HG02852 (cell line): ENCODE measurements at regions not wholly inside any gene's neighbourhood (a gene's known extent, or its start where the extent isn't known, plus 50 kb on each side); places are given as distances from the start of the nearest gene placed in this dataset.

Experiments
- ATAC-seq: cut with Tn5 transposase; IDR thresholded peaks from one replicate; pipeline ENCODE4 v1.9.1; 2021; ENCODE audit warnings: mild to moderate bottlenecking, moderate library complexity; ENCODE audit not compliant: unreplicated experiment

GRCh38 chr16:64313726-64314125 is 808.1 kb downstream of the CDH11 start:
- no peak for ATAC-seq

DNA sequence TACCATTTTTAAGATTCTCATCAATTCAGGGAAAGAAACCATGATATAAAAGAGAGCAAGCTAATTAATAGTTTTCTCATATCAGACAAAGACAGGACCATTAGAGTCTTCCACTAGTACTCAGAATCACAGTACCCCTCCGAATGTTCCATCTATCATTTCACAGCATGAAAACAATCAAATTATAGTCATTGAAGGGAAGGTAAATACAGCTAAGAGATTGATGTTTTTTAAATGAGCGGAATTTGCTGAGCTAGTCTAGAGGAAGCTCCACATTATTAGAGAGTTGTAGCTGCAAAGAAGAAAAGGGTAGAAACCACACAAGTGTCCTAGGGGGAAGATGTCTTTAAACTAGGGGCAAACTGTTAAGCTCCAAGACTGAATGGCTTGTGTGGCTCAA is 808.9 kb downstream of the CDH11 start:
- ATAC-seq = no peak

DNA sequence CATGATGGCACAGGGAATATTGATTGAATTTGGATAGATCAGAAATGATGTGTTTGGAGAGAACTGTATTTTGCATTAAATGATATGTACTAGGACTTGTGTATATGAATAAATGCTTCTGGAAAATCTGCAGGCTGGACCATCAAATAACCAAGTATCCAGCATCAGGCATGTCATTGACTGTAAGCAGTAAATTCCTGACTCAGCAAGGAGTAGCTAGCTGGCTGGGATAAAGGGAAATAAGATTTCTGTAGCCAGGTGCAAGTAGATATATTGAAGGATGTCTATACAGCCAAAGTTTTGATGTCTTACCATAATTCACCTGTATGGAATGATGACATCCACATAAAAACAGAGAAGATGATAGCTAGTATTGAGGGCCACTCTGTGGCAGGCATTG is 809.6 kb downstream of the CDH11 start:
- no peak for ATAC-seq

- ATAC-seq = no peak
Observed at GRCh38 chr16:64311241-64311640, 810.6 kb downstream of the CDH11 start.

DNA sequence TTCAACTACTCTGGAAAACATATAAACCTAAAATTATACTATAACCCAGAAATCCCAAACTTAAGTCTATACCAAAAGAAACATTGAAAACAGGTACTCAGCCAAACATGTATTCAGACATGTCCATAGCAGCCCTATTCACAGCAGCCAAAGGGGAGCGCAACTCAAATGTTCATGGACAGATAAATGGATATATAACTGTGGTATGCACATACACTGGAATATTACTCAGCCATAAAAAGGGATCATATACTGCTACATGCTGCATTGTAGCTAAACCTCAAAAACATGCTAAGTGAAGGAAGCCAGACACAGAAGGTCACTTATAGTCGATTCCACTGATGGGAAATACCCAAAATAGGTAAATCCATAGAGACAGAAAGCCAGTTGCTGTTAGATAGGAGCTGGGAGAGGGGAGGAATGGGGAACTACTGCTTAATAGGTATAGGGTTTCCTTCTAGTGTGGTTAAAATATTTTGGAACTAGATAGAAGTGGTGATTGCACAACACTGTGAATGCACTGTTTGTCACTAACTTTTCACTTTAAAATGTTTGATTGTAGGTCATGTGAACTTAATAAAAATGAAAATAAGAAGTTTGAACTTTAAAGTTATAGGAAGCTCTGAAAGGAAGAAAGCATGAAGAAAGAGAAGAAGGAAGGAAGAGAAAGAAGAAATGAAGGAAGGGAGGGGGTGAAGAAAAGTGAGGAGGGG is 812.3 kb downstream of the CDH11 start:
- ATAC-seq = no peak

DNA sequence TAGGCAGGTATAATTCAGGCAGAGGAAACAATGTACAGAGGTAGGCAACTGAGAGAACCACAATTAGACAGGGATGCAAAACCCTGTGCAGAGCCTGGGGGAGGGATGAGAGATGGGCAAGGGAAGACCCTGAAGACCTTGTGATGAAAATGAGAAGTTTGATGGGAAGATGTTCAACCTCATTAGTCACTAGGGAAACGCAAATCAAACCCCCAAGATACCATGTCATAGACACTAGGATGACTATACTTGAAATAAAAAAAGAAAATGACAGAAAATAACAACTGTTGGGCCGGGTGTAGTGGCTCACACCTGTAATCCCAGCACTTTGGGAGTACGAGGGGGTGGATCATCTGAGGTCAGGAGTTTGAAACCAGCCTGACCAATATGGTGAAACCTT is 813.1 kb downstream of the CDH11 start:
- no peak for ATAC-seq

- no peak for ATAC-seq
Observed at GRCh38 chr16:64307431-64307830, 814.4 kb downstream of the CDH11 start.

- no peak for ATAC-seq
Observed at GRCh38 chr16:64305663-64306062, 816.2 kb downstream of the CDH11 start.

DNA sequence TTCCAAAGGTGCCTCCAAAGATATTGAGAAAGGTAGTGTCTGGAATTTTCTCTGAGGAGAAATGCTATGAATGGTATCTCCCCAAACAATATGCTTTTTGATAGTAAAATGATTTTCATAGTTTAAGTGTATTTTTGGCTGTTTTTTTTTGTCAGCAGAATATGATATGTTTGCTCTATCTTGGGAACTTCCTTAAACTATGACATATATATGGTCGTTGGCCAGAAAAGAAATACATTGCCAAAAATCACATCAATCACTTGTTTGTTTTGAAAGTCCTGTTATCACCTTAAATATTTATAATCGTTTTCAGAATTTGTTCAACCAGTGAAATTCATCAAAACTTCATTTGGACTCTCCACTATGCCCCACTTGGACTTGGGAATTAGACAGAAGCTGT is 816.9 kb downstream of the CDH11 start:
- ATAC-seq = no peak

- ATAC-seq = no peak
Observed at GRCh38 chr16:64304396-64304795, 817.5 kb downstream of the CDH11 start.

DNA sequence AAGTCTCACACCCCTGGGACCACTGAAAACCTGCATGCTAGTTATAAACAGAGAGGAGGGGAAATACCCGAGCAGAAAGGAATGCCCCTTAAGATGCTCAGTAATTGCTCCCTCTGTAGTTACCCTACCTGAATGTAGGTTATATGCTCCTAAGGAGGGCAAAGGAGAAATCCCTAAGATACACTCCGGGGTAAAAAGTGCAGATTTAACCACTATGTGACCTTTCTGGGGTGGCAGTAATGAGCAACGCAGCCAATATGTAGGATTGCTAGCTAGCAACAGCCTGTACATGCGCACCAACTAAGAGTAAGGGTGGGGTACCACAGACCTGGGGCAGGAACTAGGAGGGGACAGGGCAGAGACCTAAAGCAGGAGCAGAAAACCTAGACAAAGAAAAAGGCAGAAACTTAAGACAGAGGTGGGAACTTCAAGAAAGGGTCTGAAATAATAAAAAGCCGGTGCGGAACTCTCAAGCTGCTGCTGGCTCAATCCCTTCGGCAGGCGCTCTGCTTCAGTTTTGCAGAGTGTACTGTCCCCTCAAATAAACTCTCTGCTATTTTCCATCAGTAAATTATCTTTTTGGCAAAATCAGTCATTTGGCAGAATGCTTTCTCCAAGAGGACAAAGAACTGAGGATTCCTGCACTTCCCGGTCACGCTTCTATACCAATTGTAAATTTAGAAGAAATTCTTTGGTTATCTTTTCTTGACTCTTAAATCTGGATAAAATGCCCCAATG is 823.8 kb downstream of the CDH11 start:
- ATAC-seq = no peak

DNA sequence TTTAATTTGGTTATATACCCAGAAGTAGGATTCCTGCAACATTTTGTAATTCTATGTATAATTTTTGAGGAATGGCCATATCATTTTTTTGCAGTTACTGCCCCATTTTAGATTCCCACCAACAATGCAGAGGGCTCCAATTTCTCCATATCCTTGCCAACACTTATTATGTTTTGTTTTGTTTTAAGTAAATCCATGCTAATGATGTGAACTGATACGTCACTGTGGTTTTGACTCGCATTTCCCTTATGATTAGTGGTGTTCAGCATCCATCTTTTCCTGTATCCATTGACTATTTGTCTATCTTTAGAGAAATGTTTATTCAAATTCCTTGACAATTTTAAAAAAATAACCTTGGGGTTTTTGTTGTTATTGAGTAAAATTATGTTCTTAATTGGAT is 826.4 kb downstream of the CDH11 start:
- no peak for ATAC-seq

GRCh38 chr16:64292953-64293352 is 828.9 kb downstream of the CDH11 start:
- ATAC-seq = no peak

DNA sequence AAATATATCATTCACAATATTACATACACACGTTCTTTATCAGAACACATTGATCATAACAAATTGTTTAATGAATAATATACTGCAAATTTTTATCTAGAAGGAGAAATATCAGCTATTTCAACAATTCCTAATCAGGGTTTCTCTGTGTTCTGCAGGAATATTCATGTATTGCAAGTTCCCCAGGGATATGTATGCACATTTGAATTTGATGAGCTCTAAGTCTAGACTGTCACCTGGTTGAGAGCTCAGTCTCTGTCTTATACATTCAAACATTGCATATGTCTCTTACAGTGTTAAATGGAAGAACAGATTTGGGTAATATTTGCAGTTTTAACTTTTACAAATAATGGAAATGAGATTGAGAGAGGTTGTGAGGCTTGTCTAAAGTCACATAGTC is 829.7 kb downstream of the CDH11 start:
- no peak for ATAC-seq

- ATAC-seq = no peak
Observed at GRCh38 chr16:64290461-64290860, 831.4 kb downstream of the CDH11 start.

DNA sequence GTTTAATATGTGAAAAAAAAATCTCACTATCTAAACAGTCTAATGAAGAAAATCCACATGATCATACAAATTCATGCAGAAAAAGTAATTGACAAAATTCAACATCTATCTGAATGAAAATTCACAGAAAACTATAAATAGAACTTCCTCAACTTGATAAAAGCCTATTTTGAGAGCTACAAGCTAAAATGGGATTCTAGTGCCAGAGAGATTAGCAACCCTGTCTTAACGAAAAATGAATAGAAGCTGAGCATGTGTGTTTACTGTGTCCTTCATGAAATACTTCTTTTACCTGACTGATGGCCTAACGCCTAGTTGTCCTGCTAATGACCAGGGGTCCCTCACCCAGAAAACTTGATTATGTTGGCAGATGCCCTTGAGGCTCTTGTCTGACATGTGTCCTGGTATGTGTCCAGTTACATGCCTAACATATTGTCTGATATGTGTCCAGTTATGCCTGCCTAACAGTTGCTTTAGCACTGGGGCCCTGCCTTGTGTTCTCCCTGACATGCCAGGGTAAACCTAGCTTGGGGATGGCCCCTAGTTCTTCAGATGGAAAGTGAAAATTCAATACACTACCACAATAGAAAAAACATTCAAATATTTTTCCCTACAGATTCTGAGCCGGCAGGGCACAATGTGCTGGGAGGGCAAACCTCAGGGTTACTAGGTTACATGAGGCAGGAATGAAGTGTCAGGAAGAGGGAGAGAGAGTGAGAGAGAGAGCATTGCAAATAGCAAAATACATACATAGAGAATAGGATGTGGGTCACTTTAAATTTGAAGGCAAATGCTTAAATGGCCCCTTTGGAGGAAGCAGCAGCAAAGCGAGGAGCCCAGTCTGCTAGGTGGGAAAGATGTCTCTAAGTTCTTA is 834.0 kb downstream of the CDH11 start:
- no peak for ATAC-seq

GRCh38 chr16:64282181-64282580 is 839.7 kb downstream of the CDH11 start:
- no peak for ATAC-seq

DNA sequence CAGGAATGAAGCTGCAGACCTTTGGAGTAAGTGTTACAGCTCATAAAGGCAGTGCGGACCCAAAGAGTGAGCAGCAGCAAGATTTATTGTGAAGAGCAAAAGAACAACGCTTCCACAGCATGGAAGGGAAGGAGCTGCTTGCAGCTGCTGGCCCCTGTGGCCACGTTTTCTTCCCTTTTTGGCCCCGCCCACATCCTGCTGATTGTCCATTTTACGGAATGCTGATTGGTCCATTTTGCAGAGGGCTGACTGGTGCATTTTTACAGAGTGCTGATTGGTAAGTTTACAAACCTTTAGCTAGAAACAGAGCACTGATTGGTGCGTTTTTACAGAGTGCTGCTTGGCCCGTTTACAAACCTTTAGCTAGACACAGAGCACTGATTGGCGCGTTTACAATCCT is 841.5 kb downstream of the CDH11 start:
- no peak for ATAC-seq

GRCh38 chr16:64278196-64278595 is 843.7 kb downstream of the CDH11 start:
- no peak for ATAC-seq

GRCh38 chr16:64276646-64277045 is 845.2 kb downstream of the CDH11 start:
- ATAC-seq = no peak

DNA sequence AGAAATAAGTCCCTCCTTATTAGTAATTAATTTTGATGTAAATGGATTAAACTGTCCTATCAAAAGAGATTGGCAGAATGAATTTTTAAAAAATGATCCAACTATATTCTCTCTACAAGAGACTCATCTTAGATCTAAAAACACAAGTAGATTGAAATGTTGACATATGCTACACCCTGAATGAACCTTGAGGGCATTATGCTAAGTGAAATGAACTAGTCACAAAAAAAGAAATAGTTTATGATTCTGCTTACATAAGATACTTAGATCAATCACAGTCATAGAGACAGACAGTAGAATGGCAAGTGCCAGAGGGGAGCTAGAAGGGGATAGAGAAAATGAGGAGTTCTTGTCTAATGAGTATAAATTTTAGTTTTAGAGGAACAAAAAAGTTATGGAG is 849.8 kb downstream of the CDH11 start:
- no peak for ATAC-seq

GRCh38 chr16:64269756-64270155 is 852.1 kb downstream of the CDH11 start:
- no peak for ATAC-seq
